Activated CD8-positive, alpha-beta T cell treated with anti-CD3 and anti-CD28 coated beads, Interleukin-2, amount 10 ng/mL, durations not matched to agents 7 days and 5 days (primary cell): ENCODE measurements at regions not wholly inside any gene's neighbourhood (a gene's known extent, or its start where the extent isn't known, plus 50 kb on each side); places are given as distances from the start of the nearest gene placed in this dataset.
"Not testable (repeated sequence)": the region's sequence is repeated elsewhere in the genome, so short reads cannot be mapped to it uniquely, and the experiment has no call there.

Experiments used
- ATAC-seq: fragments of 150-1000 bp; cut with Tn5 transposase; one replicate; pipeline ENCODE4 v1.10.0; 2021; ENCODE audit warnings: moderate library complexity
- CTCF ChIA-PET: fragments of 350-600 bp; sonication (Branson Sonifier 250); formaldehyde crosslinking; loops from one replicate; lab custom pipeline; 2021; ENCODE audit warnings: antibody characterized with exemption; lab: Charles Lee
- POLR2A ChIA-PET: fragments of 350-600 bp; sonication (Branson Sonifier 250); formaldehyde crosslinking; loops from one replicate; lab custom pipeline; 2021; ENCODE audit warnings: antibody characterized with exemption; lab: Charles Lee
- DNase-seq: peaks from one replicate; pipeline ENCODE4 v3.0.0-alpha.2; 2020
- H3K27ac Mint-ChIP-seq: one replicate; pipeline ENCODE4 v1.8.0; 2021; ENCODE audit warnings: mild to moderate bottlenecking, mixed read lengths
- H3K27me3 Mint-ChIP-seq: one replicate; pipeline ENCODE4 v1.8.0; 2021; ENCODE audit warnings: low read depth, mixed read lengths
- H3K36me3 Mint-ChIP-seq: one replicate; pipeline ENCODE4 v1.8.0; 2021; ENCODE audit warnings: low read depth, mixed read lengths
- H3K4me1 Mint-ChIP-seq: one replicate; pipeline ENCODE4 v1.8.0; 2021; ENCODE audit warnings: low read depth, mixed read lengths
- H3K4me3 Mint-ChIP-seq: one replicate; pipeline ENCODE4 v1.8.0; 2021; ENCODE audit warnings: mild to moderate bottlenecking, mixed read lengths
- H3K9me3 Mint-ChIP-seq: one replicate; pipeline ENCODE4 v1.8.0; 2022; ENCODE audit warnings: mixed read lengths; ENCODE audit not compliant: insufficient read depth

DNA sequence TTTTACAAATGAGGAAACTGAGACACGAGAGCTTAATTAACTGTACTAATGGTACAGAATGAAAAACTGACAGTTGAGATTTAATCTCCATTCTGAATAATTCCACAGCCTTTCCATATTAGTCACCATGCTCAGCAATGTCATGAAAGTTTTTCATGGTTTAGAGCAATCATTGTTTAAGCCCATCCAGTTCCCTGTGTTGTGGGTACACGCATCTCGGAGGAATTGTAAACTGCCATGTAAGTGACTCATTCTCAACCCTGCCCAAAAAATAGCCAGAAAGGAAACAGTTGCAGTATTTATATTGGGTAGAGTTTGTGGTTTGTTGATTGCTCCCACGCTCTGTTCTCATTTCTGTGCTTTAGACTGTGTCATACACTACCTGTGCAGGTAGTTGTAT lies 1790.8 kb downstream of the LRRC4C start:
- DNase-seq (no peak), ATAC-seq (no peak)
- Mint-ChIP-seq H3K27me3 (no peaks in the 10 kb centered on the region), H3K4me1 (no peaks in the 10 kb centered on the region), H3K9me3 (peaks cover 14% of the 10 kb centered on the region), H3K4me3 (no peak overlapping the region), H3K36me3 (no peaks in the 10 kb centered on the region), H3K27ac (no peak overlapping the region)
- ChIA-PET POLR2A (no interaction called here), CTCF (no interaction called here)

GRCh38 chr11:39664023-39664422 lies 1795.4 kb downstream of the LRRC4C start:
- Mint-ChIP-seq H3K27ac (no peak overlapping the region), H3K36me3 (no peaks in the 10 kb centered on the region), H3K9me3 (peaks cover 22% of the 10 kb centered on the region), H3K4me3 (no peak overlapping the region), H3K27me3 (no peaks in the 10 kb centered on the region), H3K4me1 (no peaks in the 10 kb centered on the region)
- ChIA-PET CTCF (no interaction called here), POLR2A (no interaction called here)
- DNase-seq = no peak
- no peak for ATAC-seq

- POLR2A ChIA-PET = no interaction called here
- H3K27ac Mint-ChIP-seq = no peak overlapping the region
- no peak overlapping the region for H3K4me3 Mint-ChIP-seq
- DNase-seq (no peak), ATAC-seq (no peak)
- no peaks in the 10 kb centered on the region for H3K4me1 Mint-ChIP-seq
- H3K27me3 Mint-ChIP-seq = no peaks in the 10 kb centered on the region
- H3K9me3 Mint-ChIP-seq = peaks cover 22% of the 10 kb centered on the region
- no peaks in the 10 kb centered on the region for H3K36me3 Mint-ChIP-seq
- CTCF ChIA-PET = no interaction called here
Measured at GRCh38 chr11:39661890-39662289, 1797.6 kb downstream of the LRRC4C start.

GRCh38 chr11:39651857-39652461 lies 1807.5 kb downstream of the LRRC4C start:
- Mint-ChIP-seq H3K36me3 (no peaks in the 10 kb centered on the region), H3K9me3 (peaks cover 21% of the 10 kb centered on the region), H3K4me1 (no peaks in the 10 kb centered on the region), H3K4me3 (no peak overlapping the region), H3K27me3 (no peaks in the 10 kb centered on the region), H3K27ac (no peak overlapping the region)
- ATAC-seq (no peak), DNase-seq (no peak)
- CTCF ChIA-PET = no interaction called here
- POLR2A ChIA-PET = no interaction called here

GRCh38 chr11:39641751-39642150 lies 1817.7 kb downstream of the LRRC4C start:
- CTCF ChIA-PET = no interaction called here
- Mint-ChIP-seq H3K27ac (no peak overlapping the region), H3K9me3 (peaks cover 31% of the 10 kb centered on the region), H3K4me1 (no peaks in the 10 kb centered on the region), H3K36me3 (no peaks in the 10 kb centered on the region), H3K27me3 (no peaks in the 10 kb centered on the region), H3K4me3 (no peak overlapping the region)
- POLR2A ChIA-PET = no interaction called here
- DNase-seq (no peak), ATAC-seq (no peak)

DNA sequence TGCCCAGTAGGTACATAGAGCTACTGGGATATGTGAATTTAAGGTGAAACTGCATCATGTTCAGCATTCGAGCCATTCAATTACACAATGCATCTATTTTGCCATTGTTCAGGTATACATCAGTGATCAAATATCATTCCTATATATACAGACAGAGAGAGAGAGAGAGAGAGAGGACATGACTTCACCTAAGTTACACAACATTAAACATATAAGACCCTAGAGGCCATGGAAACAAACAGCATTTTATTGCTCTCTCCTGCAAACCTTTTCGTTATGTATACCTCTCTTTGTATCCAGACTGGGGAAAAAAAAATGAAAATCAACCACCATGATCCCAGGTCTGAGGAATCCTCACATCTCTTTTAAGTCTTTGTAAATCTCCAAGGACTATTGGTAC lies 1829.1 kb downstream of the LRRC4C start:
- no peaks in the 10 kb centered on the region for H3K4me1 Mint-ChIP-seq
- no peaks in the 10 kb centered on the region for H3K27me3 Mint-ChIP-seq
- H3K36me3 Mint-ChIP-seq = no peaks in the 10 kb centered on the region
- no peak overlapping the region for H3K4me3 Mint-ChIP-seq
- no peak overlapping the region for H3K27ac Mint-ChIP-seq
- ChIA-PET CTCF (no interaction called here), POLR2A (no interaction called here)
- peaks cover 20% of the 10 kb centered on the region for H3K9me3 Mint-ChIP-seq
- DNase-seq (no peak), ATAC-seq (no peak)

GRCh38 chr11:39628311-39628710 lies 1831.1 kb downstream of the LRRC4C start:
- ATAC-seq (no peak), DNase-seq (no peak)
- H3K4me3 Mint-ChIP-seq = no peak overlapping the region
- H3K9me3 Mint-ChIP-seq = peaks cover 15% of the 10 kb centered on the region
- CTCF ChIA-PET = no interaction called here
- POLR2A ChIA-PET = no interaction called here
- no peaks in the 10 kb centered on the region for H3K36me3 Mint-ChIP-seq
- no peak overlapping the region for H3K27ac Mint-ChIP-seq
- H3K4me1 Mint-ChIP-seq = no peaks in the 10 kb centered on the region
- H3K27me3 Mint-ChIP-seq = no peaks in the 10 kb centered on the region

- H3K27me3 Mint-ChIP-seq, H3K27ac Mint-ChIP-seq, CTCF ChIA-PET, H3K36me3 Mint-ChIP-seq, ATAC-seq, H3K4me3 Mint-ChIP-seq, H3K4me1 Mint-ChIP-seq, POLR2A ChIA-PET, DNase-seq: not testable (repeated sequence)
- peaks cover 14% of the 10 kb centered on the region for H3K9me3 Mint-ChIP-seq
Measured at GRCh38 chr11:39620309-39620708, 1839.1 kb downstream of the LRRC4C start.

DNA sequence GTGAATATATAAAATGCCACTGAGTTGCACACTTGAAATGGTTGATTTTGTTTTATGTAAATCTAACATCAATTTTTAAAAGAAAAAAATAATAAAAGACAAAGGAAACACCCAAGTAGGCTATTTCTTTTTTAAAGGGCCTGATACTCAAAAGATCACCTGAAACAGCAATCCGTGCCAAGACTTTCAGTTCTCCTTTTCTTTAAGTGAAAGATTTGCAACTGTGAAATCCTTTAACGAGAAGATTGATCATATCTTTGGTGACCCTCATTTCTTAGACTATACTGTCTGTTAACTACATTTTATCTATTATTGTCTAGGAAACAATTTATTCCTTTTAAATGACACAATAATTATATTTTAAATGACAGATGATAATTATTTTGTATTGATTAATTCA lies 1841.5 kb downstream of the LRRC4C start:
- Mint-ChIP-seq H3K36me3 (no peaks in the 10 kb centered on the region), H3K4me3 (no peak overlapping the region), H3K9me3 (peaks cover 17% of the 10 kb centered on the region), H3K27me3 (no peaks in the 10 kb centered on the region), H3K4me1 (no peaks in the 10 kb centered on the region), H3K27ac (no peak overlapping the region)
- ChIA-PET CTCF (no interaction called here), POLR2A (no interaction called here)
- DNase-seq (no peak), ATAC-seq (no peak)

- no peaks in the 10 kb centered on the region for H3K36me3 Mint-ChIP-seq
- ChIA-PET POLR2A (no interaction called here), CTCF (no interaction called here)
- H3K4me1 Mint-ChIP-seq = no peaks in the 10 kb centered on the region
- no peak overlapping the region for H3K27ac Mint-ChIP-seq
- no peaks in the 10 kb centered on the region for H3K27me3 Mint-ChIP-seq
- no peak overlapping the region for H3K4me3 Mint-ChIP-seq
- DNase-seq = no peak
- ATAC-seq = no peak
- H3K9me3 Mint-ChIP-seq = peaks cover 11% of the 10 kb centered on the region
Measured at GRCh38 chr11:39589391-39589790, 1870.1 kb downstream of the LRRC4C start.

DNA sequence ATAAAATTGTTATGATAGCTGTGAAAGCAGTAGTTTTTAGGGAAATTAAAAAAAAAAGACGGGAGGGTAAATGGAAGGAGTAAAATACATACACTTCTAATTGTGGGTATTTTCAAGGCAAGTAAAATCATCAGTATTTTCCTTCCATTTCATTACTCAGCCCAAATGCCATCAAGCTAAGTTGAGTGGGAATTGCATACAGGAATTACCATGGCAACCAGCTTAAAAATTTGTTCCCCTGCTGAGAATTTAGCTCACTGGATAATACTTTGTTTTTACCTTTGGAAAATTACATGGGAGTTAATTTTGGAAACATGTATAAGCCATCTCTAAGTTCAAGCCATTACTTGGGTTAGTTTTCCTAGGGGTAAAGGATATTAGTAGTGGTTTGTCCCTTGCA lies 1873.4 kb downstream of the LRRC4C start:
- POLR2A ChIA-PET = no interaction called here
- Mint-ChIP-seq H3K27me3 (no peaks in the 10 kb centered on the region), H3K9me3 (peaks cover 11% of the 10 kb centered on the region), H3K4me3 (no peak overlapping the region), H3K27ac (no peak overlapping the region), H3K4me1 (no peaks in the 10 kb centered on the region), H3K36me3 (no peaks in the 10 kb centered on the region)
- DNase-seq = no peak
- CTCF ChIA-PET = no interaction called here
- ATAC-seq = no peak

- Mint-ChIP-seq H3K4me3 (no peak overlapping the region), H3K9me3 (peaks cover 10% of the 10 kb centered on the region), H3K4me1 (no peaks in the 10 kb centered on the region), H3K36me3 (no peaks in the 10 kb centered on the region), H3K27me3 (no peaks in the 10 kb centered on the region), H3K27ac (no peak overlapping the region)
- ChIA-PET POLR2A (no interaction called here), CTCF (no interaction called here)
- ATAC-seq (no peak), DNase-seq (no peak)
Measured at GRCh38 chr11:39571081-39571480, 1888.4 kb downstream of the LRRC4C start.

- CTCF ChIA-PET = no interaction called here
- no peak overlapping the region for H3K4me3 Mint-ChIP-seq
- no peaks in the 10 kb centered on the region for H3K36me3 Mint-ChIP-seq
- no peak for DNase-seq
- no peak overlapping the region for H3K27ac Mint-ChIP-seq
- peaks cover 7% of the 10 kb centered on the region for H3K9me3 Mint-ChIP-seq
- H3K27me3 Mint-ChIP-seq = no peaks in the 10 kb centered on the region
- no peaks in the 10 kb centered on the region for H3K4me1 Mint-ChIP-seq
- POLR2A ChIA-PET = no interaction called here
- ATAC-seq = no peak
Measured at GRCh38 chr11:39570526-39570925, 1888.9 kb downstream of the LRRC4C start.
